Breast epithelium (tissue), 3 donors: ENCODE measurements at regions not wholly inside any gene's neighbourhood (a gene's known extent, or its start where the extent isn't known, plus 50 kb on each side); places are given as distances from the start of the nearest gene placed in this dataset.

Experiments
- CTCF ChIP-seq, 3 donors: fragments of 450-650 bp; IDR thresholded peaks; one replicate each; pipeline ENCODE4 v1.5.1; 2016 to 2017; ENCODE audit warnings: antibody characterized with exemption in 3 of 3, mild to moderate bottlenecking in 3 of 3, moderate library complexity in 3 of 3
- POLR2A ChIP-seq: fragments of 450-650 bp; IDR thresholded peaks from one replicate; pipeline ENCODE4 v1.6.1; 2016; ENCODE audit warnings: antibody characterized with exemption, mild to moderate bottlenecking, moderate library complexity
- POLR2AphosphoS5 ChIP-seq, 3 donors: sonication (generic); formaldehyde crosslinking; IDR thresholded peaks; one replicate each; pipeline ENCODE4 v1.6.1; 2017; ENCODE audit warnings: antibody characterized with exemption in 3 of 3

DNA sequence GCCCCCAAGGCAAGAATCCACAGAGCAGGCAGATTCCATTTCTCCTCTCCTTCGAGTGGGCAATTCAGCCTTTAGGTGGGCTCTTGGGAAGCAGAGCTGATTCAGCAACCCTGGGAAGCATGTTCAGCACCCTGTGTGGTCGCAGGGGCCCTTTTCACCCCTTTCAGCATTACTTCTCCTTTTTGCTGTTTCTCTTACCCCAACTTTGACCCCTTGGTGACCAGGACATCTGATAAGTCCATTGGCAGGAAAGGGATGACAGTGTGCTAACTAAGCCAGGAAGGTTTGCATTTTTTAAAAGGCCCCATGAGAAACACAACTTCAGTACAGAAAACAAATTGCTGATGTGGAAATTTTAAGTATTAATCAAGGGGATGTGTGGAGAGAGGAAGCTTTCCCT is 283.7 kb upstream of the NRP1 start:
- TF ChIP-seq CTCF (IDR thresholded peaks at IDR 0.05) (no peak), POLR2A (no peak), POLR2AphosphoS5 (IDR thresholded peaks at IDR 0.05) (no peak)
